OCI-LY7 (cell line): ENCODE measurements at regions not wholly inside any gene's neighbourhood (a gene's known extent, or its start where the extent isn't known, plus 50 kb on each side); places are given as distances from the start of the nearest gene placed in this dataset.

Experiments used
- BruUV-seq: library from RNA; stranded (reverse); fragments of 400-500 nt; replicated peaks from 2 replicates; lab custom pipeline; 2021; lab: Mats Ljungman, UMichigan
- CTCF ChIA-PET: fragments of 300-600 bp; sonication (Branson Sonifier 250); formaldehyde crosslinking; loops from one replicate; lab custom pipeline; 2022; ENCODE audit warnings: antibody characterized with exemption; ENCODE audit not compliant: unreplicated experiment; lab: Charles Lee
- POLR2A ChIA-PET: fragments of 300-600 bp; sonication (Branson Sonifier 250); formaldehyde crosslinking; loops from one replicate; lab custom pipeline; 2022; ENCODE audit warnings: antibody characterized with exemption; lab: Charles Lee
- DNase-seq: peaks from one replicate; pipeline ENCODE4 v3.0.0-alpha.2; 2015; ENCODE audit warnings: low spot score
- H2AFZ ChIP-seq: fragments of 200-600 bp; sonication (generic), shearing (Covaris generic); 2 replicates; pipeline ENCODE4 v1.6.1; 2014; ENCODE audit warnings: mild to moderate bottlenecking, antibody characterized with exemption, low read length, moderate library complexity
- H3K27ac ChIP-seq: fragments of 200-600 bp; sonication (generic); 2 replicates; pipeline ENCODE4 v1.5.1; 2014; ENCODE audit warnings: mixed run types, low read depth, mild to moderate bottlenecking, moderate library complexity, low read length, inconsistent platforms; ENCODE audit not compliant: poor library complexity, severe bottlenecking
- H3K36me3 ChIP-seq: fragments of 200-600 bp; sonication (generic); 2 replicates; pipeline ENCODE4 v1.6.1; 2014; ENCODE audit warnings: mild to moderate bottlenecking, antibody characterized with exemption, low read length, moderate library complexity, mixed read lengths; ENCODE audit not compliant: insufficient read depth
- H3K4me1 ChIP-seq: fragments of 200-600 bp; sonication (generic); 2 replicates; pipeline ENCODE4 v1.5.1; 2014; ENCODE audit warnings: mild to moderate bottlenecking, low read length; ENCODE audit not compliant: insufficient read depth, poor library complexity, severe bottlenecking
- H3K4me2 ChIP-seq: fragments of 200-600 bp; sonication (generic); 2 replicates; pipeline ENCODE4 v1.6.1; 2014; ENCODE audit warnings: mild to moderate bottlenecking, low read length
- H3K4me3 ChIP-seq: fragments of 200-600 bp; sonication (generic); 2 replicates; pipeline ENCODE4 v1.5.1; 2014; ENCODE audit warnings: mild to moderate bottlenecking, low read depth, low read length; ENCODE audit not compliant: poor library complexity, severe bottlenecking
- H3K79me2 ChIP-seq: fragments of 200-600 bp; sonication (generic); 2 replicates; pipeline ENCODE4 v1.6.1; 2016; ENCODE audit warnings: low read depth, mild to moderate bottlenecking, low read length, moderate library complexity, mixed read lengths; ENCODE audit not compliant: insufficient read depth
- H3K9me2 ChIP-seq: fragments of 200-600 bp; sonication (generic); 2 replicates; pipeline ENCODE4 v1.6.1; 2016; ENCODE audit warnings: mild to moderate bottlenecking, low read length, mixed read lengths; ENCODE audit not compliant: insufficient read depth
- H3K9me3 ChIP-seq: fragments of 200-600 bp; sonication (generic); 2 replicates; pipeline ENCODE4 v1.6.1; 2014; ENCODE audit warnings: mild to moderate bottlenecking, mixed run types, low read length, mixed read lengths
- H4K20me1 ChIP-seq: fragments of 200-600 bp; sonication (generic); 2 replicates; pipeline ENCODE4 v1.6.1; 2014; ENCODE audit warnings: mild to moderate bottlenecking, antibody characterized with exemption, low read length, moderate library complexity, mixed read lengths; ENCODE audit not compliant: insufficient read depth
- CTCF ChIP-seq: fragments of 200-600 bp; sonication (generic); conservative IDR thresholded peaks from 2 replicates; pipeline ENCODE4 v1.5.1; 2014; ENCODE audit warnings: mild to moderate bottlenecking, antibody characterized with exemption, low read length, moderate library complexity, mixed read lengths
- EZH2phosphoT487 ChIP-seq: fragments of 200-600 bp; sonication (generic); IDR thresholded peaks from 2 replicates; pipeline ENCODE4 v1.6.1; 2018; ENCODE audit warnings: low read depth, borderline replicate concordance, mild to moderate bottlenecking, mixed run types, antibody characterized with exemption, low read length, moderate library complexity, mixed read lengths
- intact Hi-C: fragments of 100-400 bp; cut with micrococcal nuclease; formaldehyde crosslinking; loops from one replicate; pipeline ENCODE4 v1.10.0; 2022; ENCODE audit not compliant: unreplicated experiment

DNA sequence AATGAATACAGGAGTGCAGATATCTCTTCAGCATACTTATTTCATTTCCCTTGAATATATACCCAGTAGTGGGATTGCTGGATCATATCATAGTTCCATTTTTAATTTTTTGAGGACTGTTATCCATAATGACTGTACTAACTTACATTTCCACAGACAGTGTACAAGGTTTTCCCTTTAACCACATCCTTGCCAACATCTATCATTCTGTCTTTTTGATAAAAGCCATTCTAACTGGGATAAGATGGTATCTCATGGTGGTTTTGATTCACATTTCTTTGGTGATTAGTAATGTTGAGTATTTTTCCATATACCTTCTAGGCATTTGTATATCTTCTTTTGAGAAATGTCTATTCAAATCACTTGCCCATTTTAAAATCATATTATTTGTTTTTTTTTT is 325.2 kb downstream of the CYP26B1 start:
- intact Hi-C loops: no loop called here
- DNase-seq: no peak
- no peaks in the 10 kb centered on the region for H3K4me1 ChIP-seq
- no peak overlapping the region for H3K4me2 ChIP-seq
- no peaks in the 10 kb centered on the region for H3K36me3 ChIP-seq
- H3K79me2 ChIP-seq: no peaks in the 10 kb centered on the region
- no peak overlapping the region for H3K4me3 ChIP-seq
- no peaks in the 10 kb centered on the region for H3K9me2 ChIP-seq
- BruUV-seq: no TSS peak
- H3K9me3 ChIP-seq: no peaks in the 10 kb centered on the region
- H4K20me1 ChIP-seq: no peaks in the 10 kb centered on the region
- no peak overlapping the region for H2AFZ ChIP-seq
- ChIA-PET POLR2A (no interaction called here), CTCF (no interaction called here)
- no peak for TF ChIP-seq EZH2phosphoT487
- no peak overlapping the region for H3K27ac ChIP-seq

- no peak overlapping the region for H3K4me2 ChIP-seq
- no peak overlapping the region for H3K27ac ChIP-seq
- BruUV-seq: no TSS peak
- no peaks in the 10 kb centered on the region for H3K9me2 ChIP-seq
- intact Hi-C loops: no loop called here
- no peaks in the 10 kb centered on the region for H3K36me3 ChIP-seq
- no peaks in the 10 kb centered on the region for H3K9me3 ChIP-seq
- ChIA-PET POLR2A (interaction anchor here (0.6 kb wide), 1 partner anchor 60 kb away, joined by 5 read pairs; no protein-coding TSS in a partner anchor), CTCF (no interaction called here)
- no peak overlapping the region for H2AFZ ChIP-seq
- DNase-seq: no peak
- H4K20me1 ChIP-seq: no peaks in the 10 kb centered on the region
- no peaks in the 10 kb centered on the region for H3K4me1 ChIP-seq
- no peak overlapping the region for H3K4me3 ChIP-seq
- H3K79me2 ChIP-seq: no peaks in the 10 kb centered on the region
- TF ChIP-seq EZH2phosphoT487: no peak
- no peak for TF ChIP-seq CTCF
Observed at GRCh38 chr2:71821856-71822255, 325.8 kb downstream of the CYP26B1 start.

DNA sequence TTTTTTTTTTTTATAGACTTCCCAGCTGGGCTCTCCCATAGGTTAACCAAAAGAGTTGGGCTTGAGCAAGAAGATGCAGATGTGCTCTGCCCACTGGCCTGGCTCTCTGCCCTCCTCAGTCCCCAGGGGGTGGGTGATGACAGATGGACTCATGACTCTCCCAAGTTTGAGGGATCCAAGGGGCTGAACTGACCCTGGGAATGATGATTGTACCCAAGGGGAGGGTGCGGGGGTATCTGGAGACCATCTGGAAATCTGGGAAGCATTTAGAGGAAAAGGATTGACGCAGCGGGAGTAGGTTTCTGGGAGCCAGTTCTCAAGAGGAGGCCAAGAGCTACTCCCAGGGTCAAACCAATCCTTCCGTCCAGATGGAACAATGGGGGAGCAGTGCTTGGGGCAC is 330.8 kb downstream of the CYP26B1 start:
- CTCF ChIA-PET: no interaction called here

More for the DNA sequence above, 330.8 kb downstream of the CYP26B1 start:
- Histone ChIP-seq H3K36me3 (no peaks in the 10 kb centered on the region), H3K9me3 (no peaks in the 10 kb centered on the region), H2AFZ (no peak overlapping the region), H3K4me3 (no peak overlapping the region), H3K4me1 (no peaks in the 10 kb centered on the region), H4K20me1 (no peaks in the 10 kb centered on the region), H3K79me2 (no peaks in the 10 kb centered on the region), H3K4me2 (no peak overlapping the region), H3K9me2 (no peaks in the 10 kb centered on the region), H3K27ac (no peak overlapping the region)
- BruUV-seq: no TSS peak
- intact Hi-C loops: no loop called here
- TF ChIP-seq EZH2phosphoT487: no peak
- TF ChIP-seq CTCF: no peak
- POLR2A ChIA-PET: no interaction called here
- no peak for DNase-seq
